Esophagus muscularis mucosa (tissue), 4 donors: ENCODE measurements at regions not wholly inside any gene's neighbourhood (a gene's known extent, or its start where the extent isn't known, plus 50 kb on each side); places are given as distances from the start of the nearest gene placed in this dataset.
"Not testable (repeated sequence)": the region's sequence is repeated elsewhere in the genome, so short reads cannot be mapped to it uniquely, and the experiment has no call there.

Experiments used
- DNase-seq: peaks from one replicate; pipeline ENCODE4 v3.0.0-alpha.2; 2017; ENCODE audit errors: extremely low spot score
- H3K27ac ChIP-seq, 4 donors: fragments of 200-600 bp; sonication (generic); replicated peaks in 1 of 4; 1 replicate in 3 of 4; 2 replicates in 1 of 4; pipeline ENCODE4 v1.5.1; 2016 to 2019; ENCODE audit warnings: mild to moderate bottlenecking in 1 of 4
- H3K27me3 ChIP-seq, 4 donors: fragments of 200-600 bp; sonication (generic); one replicate each; pipeline versions ENCODE4 v1.5.1 to v1.6.0; 2016 to 2019
- H3K36me3 ChIP-seq, 4 donors: fragments of 200-600 bp; sonication (generic); one replicate each; pipeline ENCODE4 v1.5.1; 2016 to 2019
- H3K4me1 ChIP-seq, 4 donors: fragments of 200-600 bp; sonication (generic); one replicate each; pipeline ENCODE4 v1.5.1; 2016 to 2019
- H3K4me3 ChIP-seq, 4 donors: fragments of 200-600 bp; sonication (generic); 1 replicate in 2 of 4; 2 replicates in 2 of 4; pipeline ENCODE4 v1.5.1; 2016 to 2019; ENCODE audit warnings: mild to moderate bottlenecking in 4 of 4, moderate library complexity in 1 of 4
- H3K9me3 ChIP-seq, 4 donors: fragments of 200-600 bp; sonication (generic); 1 replicate in 3 of 4; 2 replicates in 1 of 4; pipeline ENCODE4 v1.5.1; 2016 to 2019
- EP300 ChIP-seq: sonication (generic); formaldehyde crosslinking; IDR thresholded peaks from one replicate; pipeline ENCODE4 v1.6.1; 2017; ENCODE audit warnings: antibody characterized with exemption
- POLR2A ChIP-seq: fragments of 450-650 bp; IDR thresholded peaks from one replicate; pipeline ENCODE4 v1.6.1; 2017; ENCODE audit warnings: antibody characterized with exemption, moderate library complexity, mild to moderate bottlenecking, low read depth
- POLR2AphosphoS5 ChIP-seq, 2 donors: sonication (generic); formaldehyde crosslinking; IDR thresholded peaks; one replicate each; pipeline ENCODE4 v1.6.1; 2017; ENCODE audit warnings: antibody characterized with exemption in 2 of 2
- WGBS: methylation state at CpG from one replicate; pipeline ENCODE4 v1.1.5; 2018; 5-methylcytosine and 5-hydroxymethylcytosine counted together
- intact Hi-C: fragments of 100-400 bp; cut with DNase I; formaldehyde crosslinking; loops from one replicate; pipeline ENCODE4 v1.15.1; 2023
- TF ChIP-seq, protein P1 (sequence below), 3 experiments: fragments of 200-600 bp in 2 of 3; fragments of 450-650 bp in 1 of 3; sonication (generic) in 2 of 3; IDR thresholded peaks; one replicate each; pipeline ENCODE4 v1.5.1; 2017 to 2019; ENCODE audit warnings: antibody characterized with exemption in 3 of 3, mild to moderate bottlenecking in 2 of 3, moderate library complexity in 1 of 3

DNA sequence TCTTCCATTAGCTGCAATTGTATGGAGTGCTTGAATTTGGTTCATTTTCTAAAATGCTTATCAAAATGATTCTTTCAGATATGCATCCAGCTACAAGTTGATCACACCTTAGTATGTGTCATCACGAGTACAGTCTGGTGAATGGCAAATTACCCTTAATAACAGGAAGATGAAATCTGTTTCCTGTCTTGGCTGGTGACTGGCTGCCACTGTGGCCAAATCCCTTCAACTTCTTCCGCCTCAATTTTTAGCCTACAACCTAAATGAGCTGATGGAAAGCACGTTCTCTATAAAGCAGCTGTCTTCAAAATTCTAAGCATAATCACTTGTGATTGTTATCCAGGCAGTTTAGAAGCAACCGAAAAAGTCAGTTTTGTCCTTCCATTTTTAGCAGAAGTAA lies 387.1 kb upstream of the NECTIN3 start:
- WGBS: 80% methylated on average over 4 of the region's 4 CpGs
- H3K9me3 ChIP-seq: no peaks in the 10 kb centered on the region
- TF ChIP-seq, protein P1, sequence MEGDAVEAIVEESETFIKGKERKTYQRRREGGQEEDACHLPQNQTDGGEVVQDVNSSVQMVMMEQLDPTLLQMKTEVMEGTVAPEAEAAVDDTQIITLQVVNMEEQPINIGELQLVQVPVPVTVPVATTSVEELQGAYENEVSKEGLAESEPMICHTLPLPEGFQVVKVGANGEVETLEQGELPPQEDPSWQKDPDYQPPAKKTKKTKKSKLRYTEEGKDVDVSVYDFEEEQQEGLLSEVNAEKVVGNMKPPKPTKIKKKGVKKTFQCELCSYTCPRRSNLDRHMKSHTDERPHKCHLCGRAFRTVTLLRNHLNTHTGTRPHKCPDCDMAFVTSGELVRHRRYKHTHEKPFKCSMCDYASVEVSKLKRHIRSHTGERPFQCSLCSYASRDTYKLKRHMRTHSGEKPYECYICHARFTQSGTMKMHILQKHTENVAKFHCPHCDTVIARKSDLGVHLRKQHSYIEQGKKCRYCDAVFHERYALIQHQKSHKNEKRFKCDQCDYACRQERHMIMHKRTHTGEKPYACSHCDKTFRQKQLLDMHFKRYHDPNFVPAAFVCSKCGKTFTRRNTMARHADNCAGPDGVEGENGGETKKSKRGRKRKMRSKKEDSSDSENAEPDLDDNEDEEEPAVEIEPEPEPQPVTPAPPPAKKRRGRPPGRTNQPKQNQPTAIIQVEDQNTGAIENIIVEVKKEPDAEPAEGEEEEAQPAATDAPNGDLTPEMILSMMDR (IDR thresholded peaks at IDR 0.05): no peak
- TF ChIP-seq EP300 (no peak), POLR2AphosphoS5 (IDR thresholded peaks at IDR 0.05) (no peak), POLR2A (no peak)
- DNase-seq: no peak
- H3K4me1 ChIP-seq: no peaks in the 10 kb centered on the region
- no peak overlapping the region for H3K27ac ChIP-seq
- no peak overlapping the region for H3K4me3 ChIP-seq
- intact Hi-C loops: no loop called here
- no peaks in the 10 kb centered on the region for H3K27me3 ChIP-seq
- no peaks in the 10 kb centered on the region for H3K36me3 ChIP-seq

DNA sequence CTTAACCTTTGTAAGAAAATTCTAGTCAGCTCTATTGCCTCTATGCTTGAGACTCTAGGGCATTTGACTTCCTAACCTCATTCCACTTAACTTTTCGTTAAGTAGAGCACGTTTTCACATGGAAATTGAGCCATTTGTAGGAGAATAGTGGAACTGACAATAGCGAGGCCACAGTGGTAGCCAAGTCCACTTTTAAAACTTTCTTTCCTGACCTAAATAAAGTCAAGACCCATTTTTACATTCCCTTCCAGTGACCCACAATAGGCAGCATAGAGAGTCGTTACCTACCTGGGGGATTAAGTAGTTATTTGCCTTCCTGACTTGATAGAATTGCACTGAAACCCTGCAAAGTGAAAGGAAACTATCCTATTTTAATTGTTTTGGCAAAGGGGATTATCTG lies 386.0 kb upstream of the NECTIN3 start:
- H3K9me3 ChIP-seq: no peaks in the 10 kb centered on the region
- no peak overlapping the region for H3K27ac ChIP-seq
- 81% methylated on average over 4 of the region's 4 CpGs for WGBS
- intact Hi-C loops: no loop called here
- no peak overlapping the region for H3K4me3 ChIP-seq
- no peaks in the 10 kb centered on the region for H3K27me3 ChIP-seq
- TF ChIP-seq POLR2A (no peak), POLR2AphosphoS5 (IDR thresholded peaks at IDR 0.05) (no peak), EP300 (no peak)
- TF ChIP-seq, protein P1 (IDR thresholded peaks at IDR 0.05): no peak
- H3K36me3 ChIP-seq: no peaks in the 10 kb centered on the region
- no peaks in the 10 kb centered on the region for H3K4me1 ChIP-seq
- DNase-seq: no peak

DNA sequence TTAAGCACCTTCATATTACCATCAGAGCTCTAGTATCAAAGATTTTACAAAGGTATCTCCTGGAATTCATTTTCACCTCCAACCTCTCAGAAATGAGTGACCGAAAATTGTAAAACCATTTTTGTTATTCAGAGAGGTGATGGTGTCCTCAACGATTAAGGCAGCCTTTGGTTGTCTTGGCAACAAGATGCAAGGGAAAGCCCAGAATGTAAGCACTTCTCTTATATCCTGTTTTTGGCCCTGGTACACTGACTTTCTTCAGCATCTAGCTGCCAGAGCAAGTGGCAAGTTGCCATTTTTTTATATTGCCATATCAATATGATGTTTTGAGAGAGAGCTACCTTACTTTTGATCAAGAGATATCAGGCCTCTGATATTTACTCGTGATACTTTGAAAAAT lies 384.9 kb upstream of the NECTIN3 start:
- no peaks in the 10 kb centered on the region for H3K9me3 ChIP-seq
- TF ChIP-seq POLR2A (no peak), EP300 (no peak), POLR2AphosphoS5 (IDR thresholded peaks at IDR 0.05) (no peak)
- TF ChIP-seq, protein P1 (IDR thresholded peaks at IDR 0.05): no peak
- no peaks in the 10 kb centered on the region for H3K27me3 ChIP-seq
- H3K36me3 ChIP-seq: no peaks in the 10 kb centered on the region
- no peak for DNase-seq
- no peaks in the 10 kb centered on the region for H3K4me1 ChIP-seq
- no peak overlapping the region for H3K27ac ChIP-seq
- H3K4me3 ChIP-seq: no peak overlapping the region
- 72% methylated on average over 3 of the region's 3 CpGs for WGBS
- intact Hi-C loops: no loop called here

DNA sequence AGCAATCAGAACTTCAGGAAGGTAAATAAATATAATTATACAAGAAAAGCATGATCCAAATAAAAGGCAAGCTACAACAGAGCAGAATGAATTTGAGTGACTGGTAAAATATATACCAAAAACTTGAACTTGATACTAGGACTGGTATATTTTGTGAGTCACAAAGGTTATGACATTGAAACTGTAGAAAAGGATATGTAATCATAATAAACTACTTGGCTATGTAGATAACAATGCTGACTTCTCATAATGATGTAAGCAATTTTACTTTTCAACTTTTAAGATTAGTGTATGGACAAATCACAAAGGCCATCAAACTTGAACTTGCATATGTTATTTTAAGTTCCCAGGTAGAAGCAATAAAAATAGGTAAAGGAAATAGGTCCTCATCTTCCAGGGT lies 384.5 kb upstream of the NECTIN3 start:
- no peaks in the 10 kb centered on the region for H3K27me3 ChIP-seq
- intact Hi-C loops: no loop called here
- no peak for DNase-seq
- H3K27ac ChIP-seq: no peak overlapping the region
- no peak for TF ChIP-seq EP300
- no peak for TF ChIP-seq POLR2AphosphoS5 (IDR thresholded peaks at IDR 0.05)
- no peak for TF ChIP-seq POLR2A
- TF ChIP-seq, protein P1 (IDR thresholded peaks at IDR 0.05): no peak
- H3K4me3 ChIP-seq: no peak overlapping the region
- no peaks in the 10 kb centered on the region for H3K4me1 ChIP-seq
- H3K36me3 ChIP-seq: no peaks in the 10 kb centered on the region
- no peaks in the 10 kb centered on the region for H3K9me3 ChIP-seq

DNA sequence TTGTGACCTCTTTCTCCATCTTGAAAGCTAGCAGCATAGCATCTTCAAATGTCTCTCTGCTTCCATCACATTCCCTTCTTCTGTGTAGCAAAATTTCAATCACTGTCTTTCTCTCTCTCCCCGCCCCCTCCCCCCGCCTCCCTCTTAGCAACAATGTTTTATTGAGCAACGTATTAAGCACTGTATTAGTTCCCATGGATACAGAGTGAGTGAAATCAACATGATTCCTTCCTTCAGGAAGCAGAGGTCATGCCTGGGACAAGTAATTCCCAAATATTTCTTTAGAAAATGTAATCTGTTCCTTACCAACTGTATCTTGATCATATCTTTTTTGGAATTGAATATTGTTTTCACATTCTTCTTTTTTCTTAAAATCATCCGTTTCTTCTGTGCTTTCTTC lies 373.7 kb upstream of the NECTIN3 start:
- Histone ChIP-seq H3K36me3 (no peaks in the 10 kb centered on the region), H3K9me3 (peaks cover 0 to 4% (median 0%) of the 10 kb centered on the region in 4 donors), H3K27ac (no peak overlapping the region), H3K4me3 (no peak overlapping the region), H3K27me3 (no peaks in the 10 kb centered on the region), H3K4me1 (no peaks in the 10 kb centered on the region)
- TF ChIP-seq POLR2AphosphoS5 (IDR thresholded peaks at IDR 0.05): no peak
- TF ChIP-seq, protein P1 (IDR thresholded peaks at IDR 0.05): no peak
- TF ChIP-seq POLR2A: no peak
- no peak for TF ChIP-seq EP300
- WGBS: 66% methylated on average over 4 of the region's 4 CpGs
- no peak for DNase-seq
- intact Hi-C loops: no loop called here

DNA sequence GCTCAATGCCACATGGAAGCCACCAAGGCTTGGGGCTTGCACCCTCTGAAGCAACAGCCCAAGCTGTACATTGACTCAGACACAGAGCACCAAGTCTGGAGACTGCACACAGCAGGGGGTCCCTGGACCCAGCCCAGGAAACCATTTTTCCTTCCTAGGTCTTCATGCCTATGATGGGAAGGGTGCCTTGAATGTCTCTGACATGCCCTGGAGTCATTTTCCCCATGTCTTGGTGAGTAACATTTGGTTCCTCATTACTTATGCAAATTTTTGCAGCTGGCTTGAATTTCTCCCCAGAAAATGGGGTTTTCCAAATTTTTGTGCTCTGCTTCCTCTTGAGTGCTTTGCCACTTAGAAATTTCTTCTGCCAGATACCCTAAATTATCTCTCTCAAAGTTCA lies 367.3 kb upstream of the NECTIN3 start:
- H3K36me3 ChIP-seq, H3K27ac ChIP-seq, DNase-seq, H3K4me3 ChIP-seq, H3K4me1 ChIP-seq, H3K27me3 ChIP-seq, intact Hi-C loops, H3K9me3 ChIP-seq: not testable (repeated sequence)
